Right renal pelvis (tissue), 4 donors: ENCODE measurements at regions not wholly inside any gene's neighbourhood (a gene's known extent, or its start where the extent isn't known, plus 50 kb on each side); places are given as distances from the start of the nearest gene placed in this dataset.
"Not testable (repeated sequence)": the region's sequence is repeated elsewhere in the genome, so short reads cannot be mapped to it uniquely, and the experiment has no call there.

Experiments
- DNase-seq, 4 donors: peaks; one replicate each; pipeline ENCODE4 v3.0.0-alpha.2; 2013; ENCODE audit warnings: low read depth in 4 of 4, low spot score in 3 of 4, missing footprints in 1 of 4

GRCh38 chr16:86072328-86073102 is 173.6 kb downstream of the IRF8 start:
- peak; percentile 53 to 73 (median 59) for DNase-seq

GRCh38 chr16:86073103-86073625 is 174.2 kb downstream of the IRF8 start:
- DNase-seq: no peak

DNA sequence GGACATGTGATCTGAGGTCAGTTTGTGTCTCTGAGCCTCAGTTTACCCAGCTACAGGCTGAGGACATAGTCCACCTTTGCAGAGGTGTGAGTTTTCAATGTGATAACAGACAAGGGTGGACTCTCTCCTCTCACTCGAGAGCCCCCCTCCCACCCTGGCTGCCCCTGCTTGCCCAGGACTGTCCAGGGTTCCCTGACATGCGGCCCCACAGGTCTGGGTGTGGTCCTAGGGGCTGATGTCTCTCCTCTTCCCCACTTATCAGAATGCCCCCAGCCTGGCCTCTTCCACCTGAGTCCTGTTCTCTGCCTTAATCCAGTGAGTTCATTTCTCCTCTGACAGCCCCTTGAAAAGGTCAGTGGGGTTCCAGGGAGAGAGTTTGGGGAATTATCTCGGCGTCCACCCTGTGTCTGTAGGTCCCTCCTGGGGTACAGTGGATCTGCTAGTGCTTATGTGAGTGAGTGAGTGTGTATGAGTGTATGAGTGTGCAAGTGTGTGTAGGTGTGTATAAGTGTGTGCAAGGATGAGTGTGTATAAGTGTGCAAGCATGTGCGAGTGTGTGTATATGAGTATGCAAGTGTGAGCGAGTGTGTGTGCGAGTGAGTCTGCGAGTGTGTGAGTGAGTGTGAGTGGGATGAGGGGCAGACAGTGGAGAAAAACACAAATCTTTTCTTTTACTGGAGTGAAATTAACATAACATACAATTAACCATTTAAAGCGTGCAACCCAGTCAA is 175.0 kb downstream of the IRF8 start:
- no peak for DNase-seq

DNA sequence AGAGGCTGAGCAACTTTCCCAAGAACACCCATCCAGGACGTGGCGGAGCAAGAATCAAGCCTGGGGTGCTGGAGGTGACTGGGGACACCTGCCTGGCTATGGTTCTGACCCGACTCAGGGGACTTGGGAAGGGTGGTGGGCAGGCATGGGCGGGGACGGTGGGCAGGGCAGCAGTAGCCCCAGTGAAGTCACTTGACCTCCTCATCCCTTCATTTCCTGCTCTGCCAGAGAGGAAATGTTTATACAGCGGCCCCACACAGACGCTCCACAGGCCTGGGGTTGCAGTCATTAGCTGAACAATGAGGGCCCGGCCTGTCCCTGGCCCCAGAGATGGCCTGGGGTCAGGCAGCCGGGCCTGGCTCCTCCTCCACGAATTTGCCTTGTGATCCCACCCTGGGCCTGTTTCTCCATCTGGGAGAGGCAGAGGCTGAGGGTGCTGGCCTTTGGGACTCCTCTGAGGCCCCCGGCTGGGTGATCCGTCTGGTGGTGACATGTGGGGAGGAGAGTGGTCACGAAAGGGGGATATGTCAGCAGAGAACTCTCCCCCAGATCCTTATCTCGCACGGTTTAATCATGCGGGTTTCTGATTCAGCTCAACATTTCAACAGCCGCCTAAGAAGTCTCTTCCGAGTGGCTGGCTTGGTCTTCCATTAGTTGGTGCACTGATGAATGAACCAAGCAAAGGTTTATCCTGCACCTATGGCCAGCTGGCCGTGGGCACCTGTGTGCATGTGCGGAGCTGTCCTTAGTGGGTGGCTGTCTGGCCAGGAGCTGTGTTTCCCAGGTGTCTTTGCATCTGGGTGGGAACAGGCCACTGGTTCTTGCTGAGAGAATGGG is 175.9 kb downstream of the IRF8 start:
- DNase-seq: no peak

DNA sequence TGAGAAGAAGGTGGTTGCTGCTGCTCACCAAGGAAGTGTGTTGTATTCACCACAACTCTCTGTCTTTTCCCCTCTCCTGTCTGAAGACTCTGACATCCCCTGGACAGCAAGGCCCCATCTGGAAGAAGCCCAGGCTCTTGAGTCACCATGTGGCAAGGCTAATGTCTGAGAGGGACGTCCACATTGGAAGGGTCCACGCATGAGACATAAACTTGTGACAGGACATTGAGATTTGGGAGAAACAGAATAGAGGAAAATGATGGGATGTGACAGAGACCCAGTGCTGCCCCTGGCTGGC is 176.5 kb downstream of the IRF8 start:
- no peak for DNase-seq

DNA sequence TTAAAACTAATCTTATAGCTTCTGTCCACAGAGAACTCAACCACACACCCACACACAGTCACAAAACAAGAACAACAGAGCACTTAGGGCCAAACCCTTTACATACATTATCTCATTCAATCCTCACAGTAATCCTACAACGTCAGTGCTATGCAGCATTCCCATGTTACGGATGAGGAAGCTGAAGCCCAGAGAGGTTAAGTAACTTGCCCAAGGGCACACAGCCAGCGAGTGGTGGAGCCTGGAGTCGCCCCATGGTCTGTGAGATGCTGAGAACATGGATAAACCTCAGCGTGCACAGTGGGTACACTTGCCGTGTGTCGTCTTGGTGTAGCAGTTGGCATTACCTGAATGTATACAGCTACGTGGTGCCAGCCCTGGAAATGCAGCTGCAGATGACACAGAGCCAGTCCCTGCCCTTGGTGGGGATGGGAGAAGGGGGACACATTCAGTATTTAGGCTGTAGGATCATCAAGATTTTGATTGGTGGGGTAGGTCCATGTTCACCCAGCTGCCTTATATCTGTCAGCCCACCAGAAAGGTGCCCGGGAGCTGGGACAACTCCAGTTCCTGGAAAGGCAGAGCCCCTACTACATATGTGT is 177.0 kb downstream of the IRF8 start:
- no peak for DNase-seq

GRCh38 chr16:86076606-86077005 is 177.6 kb downstream of the IRF8 start:
- no peak for DNase-seq

- DNase-seq: no peak
These were observed 178.4 kb downstream of the IRF8 start for GRCh38 chr16:86077243-86077940.

- DNase-seq: no peak
These were observed 179.2 kb downstream of the IRF8 start for GRCh38 chr16:86078121-86078600.

GRCh38 chr16:86078711-86079110 is 179.7 kb downstream of the IRF8 start:
- not testable (repeated sequence) for DNase-seq

DNA sequence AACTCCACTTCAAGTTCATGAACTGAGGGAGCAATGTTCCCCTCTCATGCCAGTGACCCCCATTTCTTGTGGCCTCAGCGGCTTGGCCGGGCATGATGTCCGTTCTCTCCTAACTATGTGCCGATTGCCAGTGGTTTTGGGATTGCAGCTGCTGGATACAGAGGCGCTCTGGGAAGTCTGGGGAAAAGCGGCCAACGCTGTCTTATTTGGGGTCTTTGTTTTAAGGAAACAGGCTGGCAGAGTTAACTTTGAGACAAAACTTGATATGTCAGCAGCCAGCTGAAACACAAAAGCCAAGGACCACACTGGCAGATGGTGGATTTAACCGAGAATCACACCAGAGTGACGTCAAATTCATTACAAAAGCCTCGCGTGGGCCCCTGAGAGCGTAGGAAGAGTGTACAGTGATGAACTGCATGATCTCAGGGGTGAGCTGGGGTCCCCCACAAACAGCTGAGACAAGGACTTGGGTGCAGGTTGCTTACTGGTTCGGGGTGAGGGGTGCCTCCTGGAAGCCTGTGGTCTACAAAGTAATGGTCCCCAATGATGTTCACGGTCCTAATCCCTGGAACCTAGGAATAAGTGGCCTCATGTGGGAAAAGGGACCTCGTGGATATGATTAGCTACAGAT is 180.4 kb downstream of the IRF8 start:
- no peak for DNase-seq

- DNase-seq: no peak
These were observed 181.3 kb downstream of the IRF8 start for GRCh38 chr16:86080131-86080875.

- DNase-seq: no peak
These were observed 182.0 kb downstream of the IRF8 start for GRCh38 chr16:86080982-86081381.

- DNase-seq: no peak
These were observed 183.6 kb downstream of the IRF8 start for GRCh38 chr16:86082418-86083030.

- DNase-seq: no peak
These were observed 184.5 kb downstream of the IRF8 start for GRCh38 chr16:86083382-86084002.

DNA sequence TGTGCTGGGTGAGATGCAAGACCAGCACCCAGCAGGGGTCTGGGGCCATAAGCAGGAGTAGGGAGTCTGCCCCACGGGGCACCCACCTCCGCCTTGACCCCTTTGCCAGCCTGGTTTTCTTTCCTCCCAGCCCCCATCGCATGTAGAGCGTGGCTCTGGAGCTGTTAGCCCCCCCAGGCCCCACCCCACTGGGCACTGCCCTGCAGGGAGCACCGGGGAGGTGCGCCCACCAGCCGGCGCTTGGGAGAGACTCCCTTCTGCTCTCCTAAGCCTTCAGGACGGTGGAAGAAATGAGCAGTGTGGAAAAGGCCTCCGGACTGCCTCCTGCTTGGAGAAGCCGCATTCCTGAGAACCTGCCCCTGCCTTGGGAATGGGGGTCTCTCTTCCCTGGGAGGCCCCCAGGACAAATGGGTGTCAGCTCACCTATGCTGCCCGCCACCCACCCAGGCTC is 186.2 kb downstream of the IRF8 start:
- no peak for DNase-seq

GRCh38 chr16:86085795-86086194 is 186.8 kb downstream of the IRF8 start:
- DNase-seq: no peak

DNA sequence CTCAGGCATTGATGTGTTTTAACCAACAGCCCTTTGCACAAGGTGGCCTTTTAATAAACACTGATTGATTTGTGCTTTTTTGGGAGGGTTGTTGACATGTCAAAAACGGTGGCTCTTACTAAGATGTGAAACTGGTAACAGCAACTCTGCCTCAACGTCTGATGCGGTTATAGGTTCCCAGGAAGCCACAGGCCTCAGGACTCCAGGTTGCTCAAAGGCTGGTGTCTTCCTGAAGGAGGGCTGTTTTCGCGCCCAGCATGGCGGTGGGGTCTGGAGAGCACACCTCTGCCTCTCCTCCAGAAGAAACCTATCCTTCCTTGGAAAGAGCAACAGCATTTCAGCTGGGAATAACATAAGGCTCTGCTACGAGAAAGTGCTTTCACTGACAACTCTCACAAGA is 187.5 kb downstream of the IRF8 start:
- DNase-seq: no peak
